ENCODE measurements at regions not wholly inside any gene's neighbourhood (a gene's known extent, or its start where the extent isn't known, plus 50 kb on each side); places are given as distances from the start of the nearest gene placed in this dataset.

DNA sequence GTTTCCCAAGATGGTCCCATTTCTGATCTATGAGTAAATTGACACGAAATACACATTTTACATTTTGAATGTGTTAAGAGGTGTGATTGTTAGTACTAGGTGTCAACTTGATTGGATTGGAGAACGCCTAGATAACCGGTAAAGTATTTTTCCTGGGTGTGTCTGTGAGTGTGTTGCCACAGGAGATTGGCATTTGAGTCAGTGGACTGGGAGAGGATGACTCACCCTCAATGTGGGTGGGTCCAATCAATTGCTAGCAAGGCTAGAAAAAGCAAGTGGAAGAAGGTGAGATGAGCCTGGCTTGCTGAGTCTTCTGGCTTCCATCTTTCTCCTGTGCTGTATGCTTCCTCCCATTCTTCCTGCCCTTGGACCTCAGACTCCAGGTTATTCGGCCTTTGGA, 960.7 kb upstream of the PCDH9 start:
- TF ChIP-seq, protein P1, sequence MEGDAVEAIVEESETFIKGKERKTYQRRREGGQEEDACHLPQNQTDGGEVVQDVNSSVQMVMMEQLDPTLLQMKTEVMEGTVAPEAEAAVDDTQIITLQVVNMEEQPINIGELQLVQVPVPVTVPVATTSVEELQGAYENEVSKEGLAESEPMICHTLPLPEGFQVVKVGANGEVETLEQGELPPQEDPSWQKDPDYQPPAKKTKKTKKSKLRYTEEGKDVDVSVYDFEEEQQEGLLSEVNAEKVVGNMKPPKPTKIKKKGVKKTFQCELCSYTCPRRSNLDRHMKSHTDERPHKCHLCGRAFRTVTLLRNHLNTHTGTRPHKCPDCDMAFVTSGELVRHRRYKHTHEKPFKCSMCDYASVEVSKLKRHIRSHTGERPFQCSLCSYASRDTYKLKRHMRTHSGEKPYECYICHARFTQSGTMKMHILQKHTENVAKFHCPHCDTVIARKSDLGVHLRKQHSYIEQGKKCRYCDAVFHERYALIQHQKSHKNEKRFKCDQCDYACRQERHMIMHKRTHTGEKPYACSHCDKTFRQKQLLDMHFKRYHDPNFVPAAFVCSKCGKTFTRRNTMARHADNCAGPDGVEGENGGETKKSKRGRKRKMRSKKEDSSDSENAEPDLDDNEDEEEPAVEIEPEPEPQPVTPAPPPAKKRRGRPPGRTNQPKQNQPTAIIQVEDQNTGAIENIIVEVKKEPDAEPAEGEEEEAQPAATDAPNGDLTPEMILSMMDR (IDR thresholded peaks at IDR 0.05), result no peak
- no peak for TF ChIP-seq POLR2A (IDR thresholded peaks at IDR 0.05)

Data from heart left ventricle (tissue), 13 donors.